Stimulated activated CD4-positive, alpha-beta T cell treated with anti-CD3 and anti-CD28 coated beads, Interleukin-1b, Interleukin-23, amount 100 ng/mL, for 4 hours (primary cell): ENCODE measurements at regions not wholly inside any gene's neighbourhood (a gene's known extent, or its start where the extent isn't known, plus 50 kb on each side); places are given as distances from the start of the nearest gene placed in this dataset.
"Not testable (repeated sequence)": the region's sequence is repeated elsewhere in the genome, so short reads cannot be mapped to it uniquely, and the experiment has no call there.

ENCODE experiments used
- DNase-seq, 2 donors: peaks; one replicate each; pipeline ENCODE4 v3.0.0-alpha.2; 2020; ENCODE audit warnings: low read depth in 2 of 2

DNA sequence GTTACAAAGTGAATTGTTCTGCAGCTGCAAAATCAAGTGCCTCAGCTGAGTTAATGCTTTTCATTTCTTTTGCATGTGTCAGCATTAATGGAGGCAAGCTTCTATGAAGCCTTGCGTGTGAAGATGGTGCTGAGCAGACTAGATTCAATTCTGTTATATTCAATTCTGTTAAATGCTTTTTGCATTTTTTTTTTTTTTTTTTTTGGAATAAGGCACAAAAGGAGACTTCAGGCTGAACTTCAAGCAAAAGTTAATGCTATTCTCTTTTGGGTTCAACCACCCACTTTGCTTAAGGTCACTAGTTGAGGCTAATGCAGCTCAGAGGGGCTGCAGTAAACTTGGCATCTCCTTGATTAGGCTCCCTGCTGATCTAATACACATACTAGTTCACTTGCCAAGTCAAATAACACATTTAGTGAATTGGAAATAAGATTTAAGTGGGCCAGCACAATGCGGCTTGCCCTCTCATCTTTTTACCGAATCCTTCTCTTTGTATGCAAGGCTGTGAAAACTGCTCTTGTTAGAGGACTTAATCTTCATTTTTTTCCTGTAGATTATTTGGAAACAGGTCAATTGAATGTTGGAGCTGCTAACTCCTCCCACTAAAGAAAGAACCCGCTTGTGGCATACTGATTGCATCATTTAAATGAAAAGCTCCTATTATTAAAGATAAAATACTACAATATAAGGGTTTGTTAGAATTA lies 1020.2 kb downstream of the NR2F1-AS1 start:
- DNase-seq: no peak

DNA sequence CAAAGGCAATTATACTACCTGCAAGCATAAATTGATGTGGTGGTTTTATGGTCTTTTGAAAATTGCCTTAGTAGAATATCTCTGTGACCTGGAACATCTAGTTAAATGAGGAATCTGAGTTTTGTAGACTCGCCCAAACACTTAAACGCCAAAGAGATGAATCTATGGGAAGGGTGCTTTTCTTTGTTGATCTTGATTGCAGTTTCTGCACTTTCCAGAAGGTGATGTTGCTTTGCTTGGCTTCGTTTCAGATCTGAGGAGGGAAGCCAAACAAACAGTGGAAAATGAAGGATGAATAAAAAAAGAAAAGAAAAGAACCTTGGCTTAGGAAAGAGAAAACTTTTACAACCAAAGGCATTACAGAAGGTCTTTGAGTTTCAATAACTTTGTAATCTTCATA lies 1021.2 kb downstream of the NR2F1-AS1 start:
- no peak for DNase-seq

DNA sequence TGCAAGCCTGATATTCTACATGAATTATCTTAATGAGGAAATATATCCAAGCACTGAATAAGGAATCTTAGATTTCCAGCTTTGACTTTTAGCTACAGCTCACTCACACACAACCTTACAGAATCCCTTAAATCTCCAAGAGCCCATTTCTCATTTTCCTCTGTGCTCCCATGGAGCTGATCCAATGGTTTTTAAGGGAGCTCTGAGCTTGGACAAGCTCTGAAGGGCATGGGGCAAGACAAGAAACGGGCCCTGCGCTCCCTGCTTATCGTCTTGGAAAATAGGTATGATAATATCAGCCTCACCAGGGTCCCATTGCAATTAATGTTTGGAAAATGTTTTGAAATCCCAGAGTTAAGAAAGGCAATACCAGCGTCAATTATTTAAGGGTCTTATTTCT lies 1021.7 kb downstream of the NR2F1-AS1 start:
- no peak for DNase-seq

DNA sequence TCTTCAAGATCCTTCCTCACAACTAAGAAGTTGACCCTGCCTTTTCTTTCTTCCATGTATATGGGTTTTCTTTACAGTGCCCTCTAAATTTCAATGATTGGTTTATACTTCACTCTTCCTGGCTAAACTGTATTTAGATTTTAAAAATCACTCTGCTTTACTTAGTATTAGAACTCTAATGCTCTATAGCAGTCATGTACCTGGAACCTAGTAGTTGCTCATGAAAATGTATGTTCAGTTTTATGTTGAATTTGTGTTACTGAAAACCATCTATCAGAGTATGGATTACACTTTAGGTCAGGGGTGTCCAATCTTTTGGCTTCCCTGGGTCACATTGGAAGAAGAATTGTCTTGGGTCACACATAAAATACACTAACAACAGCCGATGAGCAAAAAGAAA lies 1024.3 kb downstream of the NR2F1-AS1 start:
- no peak for DNase-seq

DNA sequence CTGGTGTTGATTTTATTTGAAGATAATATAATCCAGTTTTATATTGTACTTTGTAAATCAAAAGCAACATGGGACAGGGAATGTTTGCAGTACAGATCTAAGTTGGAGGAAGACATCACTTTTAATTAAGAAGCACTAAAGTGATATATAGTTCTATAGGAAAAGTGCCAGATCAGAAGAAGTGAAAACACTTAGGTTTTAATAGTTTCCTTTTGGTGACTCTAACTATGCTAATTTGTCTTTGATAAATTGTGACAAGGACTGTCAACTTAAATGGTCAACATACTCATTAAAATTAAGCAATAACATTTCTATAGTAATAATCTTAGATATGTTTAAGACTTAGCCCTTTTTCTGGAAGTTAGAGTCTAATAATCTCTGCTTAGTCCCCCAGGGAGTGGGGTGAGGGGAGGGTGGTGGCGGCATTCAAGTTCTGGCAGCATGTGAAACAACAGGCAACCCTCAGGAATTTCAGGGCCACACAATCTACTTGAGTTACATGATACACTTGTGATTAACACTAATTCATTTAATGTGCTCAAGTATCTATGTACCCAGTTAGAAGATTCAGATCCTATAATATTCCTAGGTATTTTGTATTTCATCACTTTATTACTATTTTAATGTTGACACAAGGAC lies 1026.5 kb downstream of the NR2F1-AS1 start:
- DNase-seq: no peak

DNA sequence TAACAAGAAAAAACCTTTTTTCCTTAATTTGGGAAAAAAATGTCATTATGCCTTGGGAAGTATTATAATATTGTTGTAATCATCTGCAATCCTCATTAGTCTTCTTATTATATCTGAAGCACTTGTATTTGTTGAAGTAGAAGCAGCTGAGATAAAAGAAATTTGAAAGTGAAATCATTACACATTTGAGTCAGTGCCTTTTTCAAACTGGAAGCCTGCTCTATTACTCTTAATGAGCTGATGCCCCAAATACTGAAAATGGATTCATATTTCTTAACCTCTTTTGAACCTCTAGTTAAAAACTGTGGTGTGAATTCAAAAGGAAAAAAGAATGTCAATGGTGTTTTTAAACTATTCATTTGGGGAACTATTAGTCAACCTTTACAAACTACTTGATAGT lies 1027.7 kb downstream of the NR2F1-AS1 start:
- DNase-seq: no peak

DNA sequence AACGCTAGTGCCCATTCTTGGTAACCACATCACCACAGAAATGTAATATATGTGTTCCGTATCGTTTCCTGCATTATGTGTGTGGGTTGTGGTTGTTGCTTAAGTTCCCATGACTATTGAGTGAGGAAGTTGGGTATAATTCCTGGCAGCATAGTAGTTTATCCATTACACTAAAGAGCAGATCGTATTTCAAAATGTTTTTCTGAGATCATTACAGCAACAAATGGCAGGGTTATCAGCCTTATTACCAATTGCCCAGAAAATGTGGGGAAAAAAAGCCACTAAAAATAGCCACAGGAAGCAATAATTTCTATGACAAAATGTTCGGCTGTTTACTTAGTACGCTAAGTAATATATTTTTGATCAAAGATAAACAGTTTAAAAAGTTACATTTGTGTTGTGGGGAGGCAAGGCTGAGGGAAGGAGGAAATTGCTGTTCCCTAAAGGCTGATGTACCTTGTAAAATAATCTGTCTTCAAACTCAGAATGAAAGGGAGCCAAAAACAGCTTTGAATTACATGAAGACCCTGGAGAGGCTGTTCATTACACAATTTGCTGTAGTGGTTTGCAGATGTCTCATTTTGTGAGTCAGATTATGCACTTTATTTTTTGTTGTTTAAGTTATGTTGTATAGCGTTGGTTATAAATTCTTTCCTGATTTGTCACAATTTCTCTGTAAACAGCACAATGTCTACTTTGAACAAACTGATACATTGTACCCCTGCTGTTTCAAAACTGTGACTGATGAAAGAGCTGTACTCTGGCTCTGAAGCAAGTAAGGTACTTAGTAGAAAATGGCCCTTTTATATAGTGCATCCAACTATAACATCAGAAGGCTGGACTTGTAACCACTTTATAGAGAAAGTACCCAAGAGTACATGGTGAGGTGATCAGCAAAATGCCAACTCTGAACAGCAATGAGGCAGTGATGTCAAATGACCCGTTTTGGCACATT lies 1028.5 kb downstream of the NR2F1-AS1 start:
- DNase-seq: no peak

DNA sequence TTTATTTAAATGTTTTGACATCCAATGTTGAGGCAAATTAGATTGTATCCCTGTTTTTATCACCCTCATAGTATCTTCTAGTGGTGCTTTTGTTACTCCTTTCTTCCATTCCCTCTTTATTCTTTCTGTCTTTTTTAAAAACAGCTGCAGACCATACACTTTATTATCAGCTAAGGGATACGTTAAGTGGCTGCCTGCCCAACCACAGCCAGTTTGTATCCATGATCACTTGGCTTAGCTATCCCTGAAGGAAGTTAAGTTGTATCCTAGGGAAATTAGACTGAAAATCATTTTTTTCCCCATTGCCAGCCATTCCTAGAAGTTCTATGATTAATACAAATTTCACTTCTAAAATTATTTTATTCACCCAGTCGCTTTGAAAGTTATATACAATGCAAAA lies 1032.7 kb downstream of the NR2F1-AS1 start:
- DNase-seq: no peak

DNA sequence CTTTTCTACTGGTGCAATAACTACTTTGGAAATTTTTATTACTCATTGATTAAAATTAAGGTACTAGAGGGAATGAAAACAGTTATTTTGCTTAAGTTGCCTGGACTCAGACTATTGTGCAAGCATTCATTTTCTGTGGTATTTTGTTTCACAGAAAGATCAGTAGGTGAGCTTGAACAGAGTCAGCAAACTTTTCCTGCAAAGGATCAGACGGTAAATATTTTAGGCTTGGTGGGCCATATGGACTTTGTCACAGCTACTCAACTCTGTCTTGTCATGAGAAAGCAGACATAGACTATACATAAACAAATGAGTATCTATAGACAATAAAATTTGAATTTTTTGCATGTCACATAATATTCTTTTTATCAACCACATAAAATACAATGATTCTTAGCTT lies 1036.4 kb downstream of the NR2F1-AS1 start:
- DNase-seq: no peak

DNA sequence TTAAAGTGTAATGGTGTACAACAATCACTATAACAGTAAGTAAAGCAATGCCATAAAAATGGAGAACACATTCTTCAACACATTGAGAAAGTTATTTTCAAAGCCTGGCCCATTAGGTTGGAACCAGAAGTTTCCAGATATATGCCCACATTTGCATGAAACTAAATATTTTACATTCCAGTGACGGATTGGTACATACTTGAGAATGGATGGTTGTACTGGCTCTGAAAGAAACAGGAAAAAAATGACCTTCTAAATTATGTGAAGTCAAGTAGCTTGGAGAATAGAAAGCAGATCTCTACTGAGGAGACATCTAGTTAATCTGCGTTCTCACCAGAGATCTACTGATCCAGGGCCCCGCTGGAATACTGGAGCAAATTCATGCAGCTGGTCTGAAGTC lies 1037.0 kb downstream of the NR2F1-AS1 start:
- no peak for DNase-seq

DNA sequence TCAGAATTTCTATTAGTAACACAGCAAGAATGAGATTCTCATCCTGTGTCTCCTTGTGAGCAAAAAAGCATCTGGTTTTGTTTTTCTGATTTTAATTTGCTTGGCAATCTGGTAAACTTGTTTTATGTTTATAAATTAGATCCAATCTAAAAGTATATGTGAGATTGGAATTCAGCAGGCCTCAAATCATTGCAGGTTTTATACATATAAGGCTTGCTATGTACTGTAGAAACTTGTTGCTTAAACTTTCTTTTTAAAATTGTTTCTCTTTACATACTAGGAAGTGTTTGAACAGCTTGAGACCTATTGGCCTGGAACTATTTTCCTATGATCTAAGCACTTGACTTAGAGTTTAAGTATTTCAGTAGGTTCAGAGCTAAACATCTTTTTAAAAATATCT lies 1037.8 kb downstream of the NR2F1-AS1 start:
- no peak for DNase-seq

DNA sequence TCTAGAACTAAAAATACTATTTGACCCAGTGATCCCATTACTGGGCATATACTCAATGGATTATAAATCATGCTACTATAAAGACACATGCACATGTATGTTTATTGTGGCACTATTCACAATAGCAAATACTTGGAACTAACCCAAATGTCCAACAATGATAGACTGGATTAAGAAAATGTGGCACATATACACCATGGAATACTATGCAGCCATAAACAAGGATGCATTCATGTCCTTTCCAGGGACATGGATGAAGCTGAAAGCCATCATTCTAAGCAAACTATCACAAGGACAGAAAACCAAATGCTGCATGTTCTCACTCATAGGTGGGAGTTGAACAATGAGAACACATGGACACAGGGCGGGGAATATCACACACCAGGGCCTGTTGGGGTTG lies 1039.0 kb downstream of the NR2F1-AS1 start:
- DNase-seq: not testable (repeated sequence)

DNA sequence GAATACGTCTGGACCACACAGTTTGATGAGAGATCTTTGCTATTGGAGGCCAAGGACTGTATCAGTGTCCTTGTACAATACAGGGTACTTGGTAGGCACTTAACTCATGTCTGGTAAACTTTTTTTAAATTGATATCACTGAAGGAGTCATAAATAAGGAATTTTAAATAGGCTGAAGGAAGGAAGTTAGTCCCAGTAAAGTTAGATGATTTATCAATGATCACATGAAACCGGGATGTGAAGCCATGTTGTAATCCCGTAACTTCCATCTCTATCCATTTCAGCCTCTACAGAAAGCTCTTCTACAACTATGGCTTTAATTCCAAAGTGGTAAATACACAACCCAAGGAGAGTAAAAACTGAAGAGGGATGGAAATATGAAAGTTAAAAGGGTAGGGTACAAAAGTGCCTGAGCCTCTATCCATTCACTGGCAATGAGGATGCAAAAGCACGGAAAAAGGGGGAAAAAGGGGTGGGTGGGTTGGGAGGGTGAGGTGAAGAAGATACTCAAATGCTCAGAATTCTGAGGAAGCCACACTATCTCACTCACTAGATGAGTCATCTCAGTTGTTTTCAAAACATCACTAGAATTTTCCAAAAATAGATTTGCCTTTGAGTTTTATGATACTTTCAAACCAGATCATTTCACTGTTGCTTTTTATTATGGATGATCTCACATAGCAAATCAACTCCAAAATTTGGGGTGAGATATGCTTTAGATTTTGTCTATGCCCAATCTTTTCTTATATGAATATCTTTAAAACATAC lies 1053.5 kb downstream of the NR2F1-AS1 start:
- no peak for DNase-seq

DNA sequence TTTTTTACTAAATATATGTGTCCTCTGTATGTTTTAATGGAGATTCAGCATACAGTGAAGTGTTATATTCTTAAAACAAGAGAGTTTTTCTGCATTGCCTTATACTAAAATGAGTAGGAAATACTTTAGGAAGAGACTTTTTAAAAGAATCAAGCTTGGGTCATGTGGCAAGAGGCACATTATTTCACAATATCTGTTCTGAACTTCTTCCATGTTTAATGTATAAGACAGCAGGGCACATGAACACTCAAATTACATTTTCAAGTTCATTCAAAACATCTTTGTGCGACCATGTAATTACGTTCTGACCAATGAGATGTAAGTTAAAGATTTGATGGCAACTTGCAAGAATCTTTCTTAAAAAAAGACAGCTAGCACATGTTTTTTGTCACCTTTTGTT lies 1055.9 kb downstream of the NR2F1-AS1 start:
- no peak for DNase-seq

DNA sequence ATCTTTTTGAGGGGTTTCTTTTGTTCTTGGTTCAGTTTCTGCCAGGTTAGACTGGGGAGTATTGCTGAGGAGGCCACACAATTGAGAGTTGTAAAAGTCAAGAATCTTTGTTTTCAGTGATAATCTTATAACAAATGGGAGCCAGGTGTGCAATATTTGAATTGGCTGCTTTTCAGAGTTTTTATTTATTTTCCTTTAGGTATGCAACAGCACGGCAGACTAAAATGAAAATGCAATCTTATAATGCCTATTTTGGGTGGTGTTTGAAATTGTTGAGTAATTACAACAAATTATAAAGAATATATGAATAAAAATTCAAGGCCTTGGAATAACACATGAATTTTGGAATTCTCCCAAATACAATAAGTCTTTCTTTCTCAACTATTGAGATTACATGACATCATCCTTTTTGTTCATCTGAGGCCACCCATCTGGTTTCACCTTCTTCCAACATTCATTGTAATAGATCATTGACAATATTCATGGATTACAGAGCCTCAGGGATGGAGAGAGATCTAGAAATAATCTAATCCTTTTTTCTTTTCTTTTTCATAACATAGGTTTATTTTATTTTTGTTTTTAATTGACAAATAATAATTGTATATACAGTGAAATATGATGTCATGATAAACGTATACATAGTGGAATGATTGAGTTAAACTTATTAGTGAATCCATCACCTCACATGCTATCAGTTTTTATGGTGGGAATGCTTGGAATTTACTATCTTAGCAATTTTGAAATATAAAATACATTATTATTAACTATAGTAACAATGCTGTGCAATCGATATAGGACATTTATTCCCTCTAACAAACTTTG lies 1061.0 kb downstream of the NR2F1-AS1 start:
- no peak for DNase-seq

DNA sequence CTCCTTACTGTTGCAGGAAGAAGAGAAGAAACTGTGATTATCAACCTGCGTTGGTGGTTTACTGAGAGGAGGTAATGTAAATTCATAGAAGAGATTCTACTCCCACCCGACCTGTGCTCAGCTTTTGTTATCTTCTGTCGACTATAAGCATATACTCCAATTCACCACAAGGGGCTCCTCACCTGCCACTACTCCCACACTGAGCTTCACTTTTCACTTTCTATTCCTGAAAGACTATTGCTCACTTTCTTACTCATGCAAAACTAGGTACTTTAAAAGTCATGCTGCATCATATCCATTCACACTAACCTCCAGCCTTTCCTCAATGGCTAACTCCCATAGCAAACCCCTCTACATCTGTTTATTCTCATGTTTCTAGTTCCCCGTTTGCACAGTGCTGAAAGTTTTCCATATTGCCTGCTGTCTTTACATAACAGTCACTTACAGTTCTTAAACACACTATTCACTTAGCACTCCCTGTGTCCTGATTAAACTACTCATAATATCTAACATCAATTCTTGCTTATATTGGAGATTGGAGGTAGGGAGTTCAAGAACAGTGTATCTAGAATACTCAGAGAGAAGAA lies 1062.6 kb downstream of the NR2F1-AS1 start:
- no peak for DNase-seq

DNA sequence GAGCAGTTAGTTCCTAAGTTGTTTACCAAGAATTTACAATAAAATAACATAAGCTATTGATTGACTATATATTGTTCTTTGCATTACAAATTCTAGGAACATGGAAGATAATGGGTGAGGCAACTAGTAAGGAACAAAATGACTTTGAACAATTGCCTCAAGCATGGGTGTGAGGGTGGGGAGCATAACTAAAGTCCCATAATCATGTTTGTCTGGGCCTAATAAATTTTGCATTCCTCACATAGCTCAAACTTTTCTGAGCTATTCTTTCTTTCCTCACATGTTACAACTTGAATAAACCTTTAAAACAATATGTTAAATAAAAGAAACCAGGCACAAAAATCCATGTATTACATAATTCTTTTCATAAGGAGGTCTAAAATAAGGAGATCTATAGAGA lies 1066.1 kb downstream of the NR2F1-AS1 start:
- no peak for DNase-seq

DNA sequence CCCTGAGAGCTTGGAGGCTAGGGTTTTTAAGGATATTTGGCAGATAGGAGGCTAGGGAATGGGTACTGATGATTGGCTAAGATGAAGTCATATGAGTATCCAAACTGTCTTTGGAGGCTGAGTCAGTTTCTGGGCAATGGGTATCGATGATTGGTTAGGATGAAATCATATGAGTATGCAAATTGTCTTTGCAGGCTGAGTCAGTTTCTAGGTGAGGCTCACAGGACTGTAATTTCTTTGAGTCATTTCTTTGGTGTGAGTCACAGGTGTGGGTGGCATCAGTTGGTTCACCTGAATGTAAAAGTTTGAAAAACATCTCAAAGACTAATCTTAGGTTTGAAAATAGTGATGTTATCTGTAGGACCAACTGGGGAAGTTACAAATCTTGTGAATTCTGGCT lies 1068.0 kb downstream of the NR2F1-AS1 start:
- no peak for DNase-seq

DNA sequence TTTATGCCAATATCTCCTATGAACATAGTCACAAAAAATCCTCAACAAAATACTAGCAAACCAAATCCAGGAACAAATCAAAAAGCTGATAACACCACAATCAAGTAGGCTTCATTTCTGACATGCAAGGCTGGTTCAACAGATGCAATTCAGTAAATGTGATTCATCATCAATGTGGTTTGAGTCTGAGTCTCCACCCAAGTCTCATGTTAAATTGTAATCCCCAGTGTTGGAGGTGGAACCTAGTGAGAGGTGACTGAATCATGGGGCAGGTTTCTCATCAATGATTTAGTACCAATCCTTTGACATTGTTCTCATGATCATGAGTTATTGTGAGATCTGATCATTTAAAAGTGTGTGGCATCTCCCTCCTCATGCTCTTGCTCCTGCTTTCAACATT lies 1072.7 kb downstream of the NR2F1-AS1 start:
- DNase-seq: no peak

DNA sequence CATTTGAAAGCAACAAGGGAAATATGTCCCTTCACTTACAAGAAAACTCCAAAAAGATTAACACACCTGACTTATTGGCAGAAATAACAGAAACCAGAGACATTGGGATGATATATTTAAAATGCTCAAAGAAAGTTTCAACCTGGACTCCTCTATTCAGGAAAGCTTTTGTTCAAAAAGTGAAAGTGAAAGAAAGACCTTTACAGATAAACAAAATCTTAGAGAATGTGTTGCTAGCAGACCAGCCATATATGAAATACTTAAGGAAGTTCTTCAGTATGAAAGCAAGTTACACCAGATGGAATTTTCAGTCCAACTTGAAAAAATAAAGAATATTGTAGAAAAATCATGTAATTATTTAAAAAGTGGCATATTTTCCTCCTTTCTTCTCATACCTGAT lies 1075.1 kb downstream of the NR2F1-AS1 start:
- DNase-seq: no peak

DNA sequence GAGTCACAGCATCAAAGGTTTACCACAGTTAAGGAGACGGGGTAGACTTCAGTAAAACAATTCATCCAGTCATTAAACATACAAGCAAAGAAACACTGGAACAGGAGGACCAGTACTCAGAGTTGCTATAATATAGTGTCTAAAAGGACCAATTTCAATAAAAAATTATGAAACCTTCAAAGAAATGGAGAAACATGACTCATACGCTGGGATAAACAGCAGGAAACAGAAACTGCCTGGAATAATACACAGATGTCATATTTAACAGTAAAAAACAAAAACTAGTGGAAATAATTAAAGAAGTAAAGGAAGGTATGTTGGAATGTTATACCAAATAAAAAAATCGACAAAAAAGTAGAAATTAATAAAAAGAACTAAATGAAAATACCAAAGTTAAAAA lies 1075.9 kb downstream of the NR2F1-AS1 start:
- DNase-seq: no peak
